GM23338 (cell line): ENCODE measurements at regions not wholly inside any gene's neighbourhood (a gene's known extent, or its start where the extent isn't known, plus 50 kb on each side); places are given as distances from the start of the nearest gene placed in this dataset.

ENCODE experiments used
- ATAC-seq: fragments of 200-7000 bp; cut with Tn5 transposase; 3 replicates; pipeline ENCODE4 v1.9.1; 2020
- DNase-seq: peaks from one replicate; pipeline ENCODE4 v3.0.0-alpha.2; 2015; ENCODE audit warnings: low spot score
- H2AFZ ChIP-seq: fragments of 200-600 bp; sonication (generic); 2 replicates; pipeline ENCODE4 v1.8.0; 2016; ENCODE audit warnings: antibody characterized with exemption, mild to moderate bottlenecking, moderate library complexity
- H3F3A ChIP-seq: fragments of 200-600 bp; sonication (generic); replicated peaks from 2 replicates; pipeline ENCODE4 v1.8.0; 2017; ENCODE audit warnings: antibody characterized with exemption, mixed run types, low read depth
- H3K27ac ChIP-seq: fragments of 200-600 bp; sonication (generic); 2 replicates; pipeline ENCODE4 v1.6.1; 2016; ENCODE audit warnings: low read depth
- H3K27me3 ChIP-seq: fragments of 200-600 bp; sonication (generic); 2 replicates; pipeline ENCODE4 v1.8.0; 2016; ENCODE audit warnings: mild to moderate bottlenecking, mixed run types, moderate library complexity; ENCODE audit not compliant: insufficient read depth
- H3K36me3 ChIP-seq: fragments of 200-600 bp; sonication (generic); 2 replicates; pipeline ENCODE4 v1.8.0; 2016; ENCODE audit warnings: mild to moderate bottlenecking; ENCODE audit not compliant: insufficient read depth
- H3K4me1 ChIP-seq: fragments of 200-600 bp; sonication (generic); 2 replicates; pipeline ENCODE4 v1.8.0; 2016; ENCODE audit warnings: mild to moderate bottlenecking, moderate library complexity; ENCODE audit not compliant: insufficient read depth
- H3K4me2 ChIP-seq: fragments of 200-600 bp; sonication (generic); 2 replicates; pipeline ENCODE4 v1.7.1; 2017; ENCODE audit warnings: mixed run types
- H3K4me3 ChIP-seq: fragments of 200-600 bp; sonication (generic); 2 replicates; pipeline ENCODE4 v1.6.1; 2016; ENCODE audit warnings: mixed run types
- H3K79me2 ChIP-seq: fragments of 200-600 bp; sonication (generic); replicated peaks from 2 replicates; pipeline ENCODE4 v1.8.0; 2017; ENCODE audit warnings: mild to moderate bottlenecking; ENCODE audit not compliant: insufficient read depth
- H3K9me2 ChIP-seq: fragments of 200-600 bp; sonication (generic); 2 replicates; pipeline ENCODE4 v1.8.0; 2017; ENCODE audit not compliant: insufficient read depth
- H4K20me1 ChIP-seq: fragments of 200-600 bp; sonication (generic); replicated peaks from 2 replicates; pipeline ENCODE4 v1.8.0; 2017; ENCODE audit warnings: mild to moderate bottlenecking; ENCODE audit not compliant: insufficient read depth
- H3K27ac Mint-ChIP-seq: 2 replicates; pipeline ENCODE4 v1.8.0; 2020; ENCODE audit warnings: inconsistent platforms, mild to moderate bottlenecking, moderate library complexity, mixed read lengths
- H3K27me3 Mint-ChIP-seq: 3 replicates; pipeline ENCODE4 v1.8.0; 2022; ENCODE audit warnings: low read depth, mild to moderate bottlenecking, moderate library complexity, mixed read lengths, inconsistent platforms; ENCODE audit not compliant: insufficient read depth, poor library complexity
- H3K36me3 Mint-ChIP-seq: 3 replicates; pipeline ENCODE4 v1.8.0; 2021; ENCODE audit warnings: low read depth, mild to moderate bottlenecking, inconsistent platforms, moderate library complexity, mixed read lengths
- H3K4me1 Mint-ChIP-seq: 3 replicates; pipeline ENCODE4 v1.8.0; 2020; ENCODE audit warnings: mild to moderate bottlenecking, inconsistent platforms, mixed read lengths
- H3K4me3 Mint-ChIP-seq: 3 replicates; pipeline ENCODE4 v1.8.0; 2021; ENCODE audit warnings: moderate library complexity, mild to moderate bottlenecking, inconsistent platforms, mixed read lengths
- H3K9me3 Mint-ChIP-seq: 3 replicates; pipeline ENCODE4 v1.8.0; 2020; ENCODE audit warnings: moderate library complexity, mild to moderate bottlenecking, inconsistent platforms, mixed read lengths
- CREB1 ChIP-seq: fragments of 250-450 bp; sonication (Bioruptor Pico); IDR thresholded peaks from 2 replicates; pipeline ENCODE4 v1.5.0; 2020; ENCODE audit warnings: low read depth, mild to moderate bottlenecking, moderate library complexity
- CTCF ChIP-seq, 2 experiments: fragments of 200-600 bp in 1 of 2; sonication (generic) in 1 of 2; conservative IDR thresholded peaks; 2 replicates each; pipeline versions ENCODE4 v1.5.1 to v1.6.1; 2016 to 2017; ENCODE audit warnings: antibody characterized with exemption in 2 of 2, low read depth in 2 of 2, mild to moderate bottlenecking in 2 of 2, moderate library complexity in 1 of 2
- ETS1 ChIP-seq: IDR thresholded peaks from 2 replicates; pipeline ENCODE4 v1.6.1; 2016; ENCODE audit warnings: antibody characterized with exemption
- EZH2 ChIP-seq: fragments of 200-600 bp; sonication (generic); IDR thresholded peaks from one replicate; pipeline ENCODE4 v1.8.0; 2017; ENCODE audit warnings: antibody characterized with exemption, mild to moderate bottlenecking, low read depth; ENCODE audit not compliant: unreplicated experiment
- EZH2phosphoT487 ChIP-seq: fragments of 200-600 bp; sonication (generic); IDR thresholded peaks from one replicate; pipeline ENCODE4 v1.8.1; 2018; ENCODE audit warnings: antibody characterized with exemption; ENCODE audit not compliant: unreplicated experiment
- JUNB ChIP-seq: IDR thresholded peaks from one replicate; pipeline ENCODE4 v1.6.1; 2016; ENCODE audit warnings: antibody characterized with exemption; ENCODE audit not compliant: unreplicated experiment
- NANOG ChIP-seq: IDR thresholded peaks from 2 replicates; pipeline ENCODE4 v1.6.1; 2016; ENCODE audit warnings: antibody characterized with exemption, borderline replicate concordance
- POLR2AphosphoS5 ChIP-seq: IDR thresholded peaks from 2 replicates; pipeline ENCODE4 v1.6.1; 2016; ENCODE audit warnings: antibody characterized with exemption, low read depth
- REST ChIP-seq: IDR thresholded peaks from one replicate; pipeline ENCODE4 v1.6.1; 2018; ENCODE audit warnings: antibody characterized with exemption; ENCODE audit not compliant: unreplicated experiment
- STAT1 ChIP-seq: IDR thresholded peaks from one replicate; pipeline ENCODE4 v1.6.1; 2016; ENCODE audit warnings: antibody characterized with exemption; ENCODE audit not compliant: unreplicated experiment
- ZNF114 ChIP-seq: fragments of 250-450 bp; sonication (Bioruptor Pico); IDR thresholded peaks from 2 replicates; pipeline ENCODE4 v1.5.0; 2020; ENCODE audit warnings: mild to moderate bottlenecking, moderate library complexity
- ZNF331 ChIP-seq: fragments of 250-450 bp; sonication (Bioruptor Pico); IDR thresholded peaks from 2 replicates; pipeline ENCODE4 v1.5.0; 2020; ENCODE audit warnings: low read depth, mild to moderate bottlenecking, moderate library complexity
- ZNF462 ChIP-seq: fragments of 250-450 bp; sonication (Bioruptor Pico); IDR thresholded peaks from 2 replicates; pipeline ENCODE4 v1.5.0; 2020; ENCODE audit warnings: mild to moderate bottlenecking, moderate library complexity

GRCh38 chr5:1706428-1706827, 93.2 kb downstream of the MRPL36 start:
- Mint-ChIP-seq H3K27me3 (peaks cover 18% of the 10 kb centered on the region), H3K27ac (no peak overlapping the region), H3K4me3 (no peak overlapping the region), H3K4me1 (peaks cover 37% of the 10 kb centered on the region), H3K36me3 (no peaks in the 10 kb centered on the region), H3K9me3 (no peaks in the 10 kb centered on the region)
- no peak overlapping the region for H2AFZ ChIP-seq
- peaks cover 5% of the 10 kb centered on the region; the same call in 1 of the 2 replicates for H3K27me3 ChIP-seq
- no peaks in the 10 kb centered on the region for H3F3A ChIP-seq
- no peaks in the 10 kb centered on the region for H3K9me2 ChIP-seq
- H3K4me2 ChIP-seq, result no peak overlapping the region
- TF ChIP-seq REST (no peak), JUNB (no peak), POLR2AphosphoS5 (no peak), ZNF462 (CRISPR knock-in tag) (no peak), CTCF (conservative IDR thresholded peaks at IDR 0.05; ENCODE audit: low read depth in 2 of 2) (no peak), NANOG (no peak), ZNF331 (CRISPR knock-in tag) (no peak), ZNF114 (no peak), CREB1 (no peak), EZH2 (no peak), EZH2phosphoT487 (no peak), ETS1 (no peak), STAT1 (no peak)
- no peak overlapping the region for H3K4me3 ChIP-seq
- no peaks in the 10 kb centered on the region for H3K36me3 ChIP-seq
- no peak overlapping the region for H3K27ac ChIP-seq
- DNase-seq, result no peak
- H4K20me1 ChIP-seq, result no peaks in the 10 kb centered on the region
- peaks cover 14% of the 10 kb centered on the region; the same call in 1 of the 2 replicates for H3K4me1 ChIP-seq
- H3K79me2 ChIP-seq, result no peaks in the 10 kb centered on the region
- no peak for ATAC-seq
